ENCODE measurements at regions not wholly inside any gene's neighbourhood (a gene's known extent, or its start where the extent isn't known, plus 50 kb on each side); places are given as distances from the start of the nearest gene placed in this dataset.

DNA sequence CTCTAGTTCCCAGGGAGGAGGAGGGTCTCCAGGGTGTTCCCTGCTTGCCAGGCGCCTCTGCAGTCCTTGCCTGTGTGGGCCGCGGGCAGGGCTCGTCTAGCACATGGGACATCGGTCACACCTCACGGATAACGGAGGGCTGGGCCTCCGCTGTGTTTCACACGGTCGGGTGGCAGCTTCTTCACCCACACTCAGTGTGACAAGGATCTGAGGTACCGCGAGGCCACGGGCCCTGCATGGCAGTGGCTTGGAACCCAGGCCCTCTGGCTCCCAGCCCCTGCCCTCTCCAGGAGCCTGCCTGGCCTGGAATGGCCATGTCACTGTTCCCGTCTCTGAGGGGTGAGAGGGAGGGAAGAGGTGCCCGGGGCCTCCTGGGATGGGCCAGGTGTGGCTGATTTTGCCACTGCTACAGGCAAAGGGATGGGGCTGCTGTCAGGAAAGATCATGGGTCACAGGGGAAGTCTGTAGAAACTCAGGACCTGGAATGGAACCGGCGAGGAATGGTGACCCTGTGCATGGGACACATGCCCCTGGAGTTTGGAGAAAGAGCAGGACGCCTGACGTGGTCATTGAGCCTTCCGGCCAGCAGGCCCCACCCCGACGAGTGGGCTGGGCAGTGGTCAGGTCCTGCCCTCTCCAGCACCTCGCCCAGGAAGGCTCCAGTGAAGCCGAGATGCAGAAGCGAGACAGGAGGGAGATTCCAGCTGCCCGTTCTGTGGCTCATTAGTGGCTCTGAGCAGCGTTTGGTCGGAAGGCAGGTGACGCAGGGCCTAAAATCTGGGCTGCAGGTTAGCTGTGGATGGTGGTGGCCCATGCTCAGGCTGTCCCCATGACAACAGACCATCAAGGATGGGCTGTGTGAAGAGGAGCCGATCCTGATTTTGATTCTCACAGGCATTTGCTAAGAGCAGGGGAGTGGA is 76.5 kb upstream of the GSE1 start:
- peak overlapping the region in 1 of 2 donors; percentile 29 for H3K27ac Mint-ChIP-seq
- DNase-seq, result peak in 1 of 2 donors; percentile 45

DNA sequence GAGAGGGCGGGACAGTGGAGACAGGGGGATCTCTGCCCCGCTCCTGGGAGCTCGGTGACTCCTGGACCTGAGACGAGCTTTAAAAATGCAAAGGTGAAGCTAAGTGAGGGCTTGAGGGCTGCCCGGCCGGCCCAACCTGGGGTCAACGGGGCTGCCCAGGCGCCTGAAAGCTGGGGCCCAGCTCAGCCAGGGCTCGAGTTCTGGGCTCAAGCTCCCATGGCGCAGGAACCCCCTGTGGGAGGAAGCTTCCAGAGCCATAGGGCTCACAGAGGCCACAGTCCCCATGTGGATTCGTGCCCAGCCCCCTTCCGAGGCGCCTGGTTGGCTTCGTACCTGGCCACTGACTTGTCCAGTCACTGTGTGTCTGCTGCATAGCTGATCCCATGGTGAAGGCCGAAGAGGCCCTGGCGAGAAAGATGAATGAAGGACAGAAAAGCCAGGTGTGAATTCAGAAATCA is 75.8 kb upstream of the GSE1 start:
- ATAC-seq, result no peak
- TF ChIP-seq, protein P1, sequence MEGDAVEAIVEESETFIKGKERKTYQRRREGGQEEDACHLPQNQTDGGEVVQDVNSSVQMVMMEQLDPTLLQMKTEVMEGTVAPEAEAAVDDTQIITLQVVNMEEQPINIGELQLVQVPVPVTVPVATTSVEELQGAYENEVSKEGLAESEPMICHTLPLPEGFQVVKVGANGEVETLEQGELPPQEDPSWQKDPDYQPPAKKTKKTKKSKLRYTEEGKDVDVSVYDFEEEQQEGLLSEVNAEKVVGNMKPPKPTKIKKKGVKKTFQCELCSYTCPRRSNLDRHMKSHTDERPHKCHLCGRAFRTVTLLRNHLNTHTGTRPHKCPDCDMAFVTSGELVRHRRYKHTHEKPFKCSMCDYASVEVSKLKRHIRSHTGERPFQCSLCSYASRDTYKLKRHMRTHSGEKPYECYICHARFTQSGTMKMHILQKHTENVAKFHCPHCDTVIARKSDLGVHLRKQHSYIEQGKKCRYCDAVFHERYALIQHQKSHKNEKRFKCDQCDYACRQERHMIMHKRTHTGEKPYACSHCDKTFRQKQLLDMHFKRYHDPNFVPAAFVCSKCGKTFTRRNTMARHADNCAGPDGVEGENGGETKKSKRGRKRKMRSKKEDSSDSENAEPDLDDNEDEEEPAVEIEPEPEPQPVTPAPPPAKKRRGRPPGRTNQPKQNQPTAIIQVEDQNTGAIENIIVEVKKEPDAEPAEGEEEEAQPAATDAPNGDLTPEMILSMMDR (IDR thresholded peaks at IDR 0.05), result no peak
- Mint-ChIP-seq H3K9me3 (no peaks in the 10 kb centered on the region), H3K27ac (no peak overlapping the region), H3K27me3 (ENCODE audit: low read depth in 2 of 2) (peaks cover 0 to 2% of the 10 kb centered on the region in 2 donors), H3K4me1 (peaks cover 16 to 23% of the 10 kb centered on the region in 2 donors), H3K36me3 (no peaks in the 10 kb centered on the region), H3K4me3 (no peak overlapping the region)
- Histone ChIP-seq H3K27ac (ENCODE audit: low read length) (no peak overlapping the region), H3K36me3 (ENCODE audit: control insufficient read depth, insufficient read depth, low read length) (no peaks in the 10 kb centered on the region), H3K9me3 (ENCODE audit: control insufficient read depth, insufficient read depth, low read length) (peaks cover 13% of the 10 kb centered on the region), H3K4me1 (ENCODE audit: control insufficient read depth, insufficient read depth, low read length) (peaks cover 23% of the 10 kb centered on the region), H3K4me3 (ENCODE audit: low read length) (no peak overlapping the region), H3K27me3 (ENCODE audit: control insufficient read depth, insufficient read depth, low read length) (no peaks in the 10 kb centered on the region)
- DNase-seq, result no peak
- 96% methylated on average over 16 of the region's 16 CpGs for WGBS (ENCODE audit: insufficient coverage)
- intact Hi-C loops (cut with micrococcal nuclease), result loop anchor here (2.0 kb wide), 1 partner anchor 15 kb away; no protein-coding TSS in a partner anchor

More for the DNA sequence above, 76.5 kb upstream of the GSE1 start:
- Histone ChIP-seq H3K27me3 (ENCODE audit: control insufficient read depth, insufficient read depth, low read length) (no peaks in the 10 kb centered on the region), H3K4me3 (ENCODE audit: low read length) (no peak overlapping the region), H3K36me3 (ENCODE audit: control insufficient read depth, insufficient read depth, low read length) (no peaks in the 10 kb centered on the region), H3K4me1 (ENCODE audit: control insufficient read depth, insufficient read depth, low read length) (peaks cover 23% of the 10 kb centered on the region), H3K27ac (ENCODE audit: low read length) (no peak overlapping the region), H3K9me3 (ENCODE audit: control insufficient read depth, insufficient read depth, low read length) (peaks cover 13% of the 10 kb centered on the region)
- 64% methylated on average over 30 of the region's 30 CpGs for WGBS (ENCODE audit: insufficient coverage)
- Mint-ChIP-seq H3K9me3 (no peaks in the 10 kb centered on the region), H3K4me1 (peaks cover 16 to 18% of the 10 kb centered on the region in 2 donors), H3K27me3 (ENCODE audit: low read depth in 2 of 2) (peaks cover 0 to 2% of the 10 kb centered on the region in 2 donors), H3K36me3 (no peaks in the 10 kb centered on the region), H3K4me3 (no peak overlapping the region)
- intact Hi-C loops (cut with micrococcal nuclease), result loop anchor here (2.0 kb wide), 1 partner anchor 16 kb away; no protein-coding TSS in a partner anchor
- TF ChIP-seq, protein P1 (IDR thresholded peaks at IDR 0.05), result no peak
- ATAC-seq, result peak; percentile 75 to 98 (median 94)

DNA sequence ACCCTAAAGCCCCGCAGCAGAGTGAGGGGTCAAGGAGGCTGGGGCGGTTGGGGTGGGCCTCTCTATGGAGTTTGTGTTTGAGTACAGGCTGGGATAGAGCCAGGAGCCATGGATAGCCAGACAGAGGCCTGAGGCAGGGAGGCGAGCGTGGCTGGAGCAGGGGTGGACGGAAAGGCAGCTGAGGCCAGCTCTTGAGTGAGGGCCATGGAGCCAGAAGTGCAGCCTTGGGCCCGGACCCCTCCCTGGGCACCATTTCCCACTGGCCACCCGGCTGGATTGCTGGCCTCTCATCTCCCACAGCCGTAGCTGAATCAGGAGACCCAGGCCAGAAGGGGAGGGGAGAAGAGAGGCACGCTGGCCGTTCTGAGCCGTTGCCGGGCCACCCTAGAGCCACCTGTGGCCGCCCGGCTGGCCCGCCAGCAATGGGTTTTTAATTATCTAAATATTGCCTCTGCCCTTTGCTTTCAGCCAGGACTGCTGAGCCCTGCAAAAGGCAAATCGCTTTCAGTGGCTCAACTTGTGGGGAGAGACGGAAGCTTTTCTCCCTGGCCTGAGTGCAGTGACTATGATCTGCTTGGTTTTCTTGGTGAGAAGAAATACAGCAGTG is 75.2 kb upstream of the GSE1 start:
- Mint-ChIP-seq H3K9me3 (no peaks in the 10 kb centered on the region), H3K27ac (no peak overlapping the region), H3K27me3 (ENCODE audit: low read depth in 2 of 2) (peaks cover 0 to 2% of the 10 kb centered on the region in 2 donors), H3K4me3 (no peak overlapping the region), H3K36me3 (no peaks in the 10 kb centered on the region), H3K4me1 (peaks cover 16 to 23% of the 10 kb centered on the region in 2 donors)
- Histone ChIP-seq H3K4me1 (ENCODE audit: control insufficient read depth, insufficient read depth, low read length) (peaks cover 23% of the 10 kb centered on the region), H3K4me3 (ENCODE audit: low read length) (no peak overlapping the region), H3K27me3 (ENCODE audit: control insufficient read depth, insufficient read depth, low read length) (no peaks in the 10 kb centered on the region), H3K36me3 (ENCODE audit: control insufficient read depth, insufficient read depth, low read length) (no peaks in the 10 kb centered on the region), H3K27ac (ENCODE audit: low read length) (no peak overlapping the region), H3K9me3 (ENCODE audit: control insufficient read depth, insufficient read depth, low read length) (peaks cover 13% of the 10 kb centered on the region)
- no peak for ATAC-seq
- TF ChIP-seq, protein P1 (IDR thresholded peaks at IDR 0.05), result no peak
- intact Hi-C loops (cut with micrococcal nuclease), result loop anchor here (2.0 kb wide), 1 partner anchor 15 kb away; no protein-coding TSS in a partner anchor
- WGBS (ENCODE audit: insufficient coverage), result 92% methylated on average over 17 of the region's 17 CpGs
- DNase-seq, result no peak
